Natural killer cell treated with Interleukin-12 subunit alpha and Interleukin-12 subunit beta and Interleukin-15 and Interleukin-18, amount 100 ng/mL, for 72 hours (primary cell): ENCODE measurements at regions not wholly inside any gene's neighbourhood (a gene's known extent, or its start where the extent isn't known, plus 50 kb on each side); places are given as distances from the start of the nearest gene placed in this dataset.
"Not testable (repeated sequence)": the region's sequence is repeated elsewhere in the genome, so short reads cannot be mapped to it uniquely, and the experiment has no call there.

ENCODE experiments used
- ATAC-seq, 2 donors: fragments of 150-1000 bp; cut with Tn5 transposase in 1 of 2; sonication (Bioruptor Pico), chemical (Tn5 transposase) in 1 of 2; 2 replicates each; pipeline ENCODE4 v1.10.0; 2021
- DNase-seq: peaks from one replicate; pipeline ENCODE4 v3.0.0; 2022; ENCODE audit warnings: low spot score
- H3K27ac Mint-ChIP-seq, 2 donors: 1 replicate in 1 of 2; 2 replicates in 1 of 2; pipeline ENCODE4 v1.8.0; 2022; ENCODE audit warnings: mixed read lengths in 2 of 2, mild to moderate bottlenecking in 1 of 2, moderate library complexity in 1 of 2
- H3K27me3 Mint-ChIP-seq, 2 donors: 1 replicate in 1 of 2; 2 replicates in 1 of 2; pipeline ENCODE4 v1.8.0; 2022; ENCODE audit warnings: mixed read lengths in 2 of 2
- H3K36me3 Mint-ChIP-seq: one replicate; pipeline ENCODE4 v1.8.0; 2022; ENCODE audit warnings: mixed read lengths
- H3K4me1 Mint-ChIP-seq, 2 donors: 1 replicate in 1 of 2; 2 replicates in 1 of 2; pipeline ENCODE4 v1.8.0; 2022; ENCODE audit warnings: low read depth in 2 of 2, mixed read lengths in 2 of 2, mild to moderate bottlenecking in 1 of 2
- H3K4me3 Mint-ChIP-seq: one replicate; pipeline ENCODE4 v1.8.0; 2022; ENCODE audit warnings: mixed read lengths
- H3K9me3 Mint-ChIP-seq: 2 replicates; pipeline ENCODE4 v1.8.0; 2022; ENCODE audit warnings: mixed read lengths

DNA sequence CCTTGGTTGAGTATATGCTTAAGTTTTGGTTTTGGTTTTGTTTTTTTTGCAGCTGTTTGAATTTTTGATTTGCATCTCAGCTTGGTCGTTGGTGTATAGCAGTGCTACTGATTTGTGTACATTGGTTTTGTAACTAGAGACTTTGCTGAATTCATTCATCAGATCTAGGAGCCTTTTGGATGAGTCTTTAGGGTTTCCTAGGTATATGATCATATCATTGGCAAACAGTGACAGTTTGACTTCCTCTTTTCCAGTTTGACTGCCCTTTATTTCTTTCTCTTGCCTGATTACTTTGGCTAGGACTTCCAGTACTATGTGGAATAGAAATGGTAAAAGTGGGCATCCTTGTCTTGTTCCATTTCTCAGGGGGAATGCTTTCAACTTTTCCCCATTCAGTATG is 1174.9 kb downstream of the PLA2G4A start:
- H3K27me3 Mint-ChIP-seq, H3K36me3 Mint-ChIP-seq, H3K4me3 Mint-ChIP-seq, DNase-seq, H3K27ac Mint-ChIP-seq, H3K9me3 Mint-ChIP-seq, ATAC-seq, H3K4me1 Mint-ChIP-seq: not testable (repeated sequence)

GRCh38 chr1:188004849-188005248 is 1176.1 kb downstream of the PLA2G4A start:
- H3K4me1 Mint-ChIP-seq, result no peaks in the 10 kb centered on the region
- no peaks in the 10 kb centered on the region for H3K27me3 Mint-ChIP-seq

GRCh38 chr1:188006354-188006753 is 1177.6 kb downstream of the PLA2G4A start:
- ATAC-seq (no peak), DNase-seq (no peak)
- Mint-ChIP-seq H3K4me1 (no peaks in the 10 kb centered on the region), H3K36me3 (peaks cover 8% of the 10 kb centered on the region), H3K27me3 (no peaks in the 10 kb centered on the region), H3K9me3 (peaks cover 4% of the 10 kb centered on the region), H3K27ac (no peak overlapping the region), H3K4me3 (no peak overlapping the region)

More at GRCh38 chr1:188004849-188005248, 1176.1 kb downstream of the PLA2G4A start:
- H3K4me3 Mint-ChIP-seq, result no peak overlapping the region
- DNase-seq (no peak), ATAC-seq (no peak)
- peaks cover 7% of the 10 kb centered on the region for H3K9me3 Mint-ChIP-seq
- H3K27ac Mint-ChIP-seq, result no peak overlapping the region
- H3K36me3 Mint-ChIP-seq, result peaks cover 8% of the 10 kb centered on the region

DNA sequence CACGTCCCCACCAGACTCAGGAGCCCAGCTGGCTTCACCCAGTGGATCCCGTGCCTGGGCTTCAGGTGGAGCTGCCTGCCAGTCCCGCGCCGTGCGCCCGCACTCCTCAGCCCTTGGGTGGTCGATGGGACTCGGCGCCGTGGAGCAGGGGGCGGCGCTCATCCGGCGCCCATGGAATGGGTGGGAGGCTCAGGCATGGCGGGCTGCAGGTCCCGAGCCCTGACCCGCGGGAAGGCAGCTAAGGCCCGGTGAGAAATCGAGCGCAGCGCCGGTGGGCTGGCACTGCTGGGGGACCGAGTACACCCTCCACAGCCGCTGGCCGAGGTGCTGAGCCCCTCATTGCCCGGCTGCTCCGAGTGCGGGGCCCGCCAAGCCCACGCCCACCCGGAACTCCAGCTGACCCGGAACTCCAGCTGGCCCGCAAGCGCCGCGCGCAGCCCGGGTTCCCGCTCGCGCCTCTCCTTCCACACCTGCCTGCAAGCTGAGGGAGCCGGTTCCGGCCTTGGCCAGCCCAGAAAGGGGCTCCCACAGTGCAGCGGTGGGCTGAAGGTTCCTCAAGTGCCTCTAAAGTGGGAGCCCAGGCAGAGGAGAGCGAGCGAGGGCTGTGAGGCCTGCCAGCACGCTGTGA is 1184.6 kb downstream of the PLA2G4A start:
- DNase-seq, H3K27ac Mint-ChIP-seq, H3K4me1 Mint-ChIP-seq, H3K27me3 Mint-ChIP-seq, ATAC-seq, H3K9me3 Mint-ChIP-seq, H3K4me3 Mint-ChIP-seq, H3K36me3 Mint-ChIP-seq: not testable (repeated sequence)

DNA sequence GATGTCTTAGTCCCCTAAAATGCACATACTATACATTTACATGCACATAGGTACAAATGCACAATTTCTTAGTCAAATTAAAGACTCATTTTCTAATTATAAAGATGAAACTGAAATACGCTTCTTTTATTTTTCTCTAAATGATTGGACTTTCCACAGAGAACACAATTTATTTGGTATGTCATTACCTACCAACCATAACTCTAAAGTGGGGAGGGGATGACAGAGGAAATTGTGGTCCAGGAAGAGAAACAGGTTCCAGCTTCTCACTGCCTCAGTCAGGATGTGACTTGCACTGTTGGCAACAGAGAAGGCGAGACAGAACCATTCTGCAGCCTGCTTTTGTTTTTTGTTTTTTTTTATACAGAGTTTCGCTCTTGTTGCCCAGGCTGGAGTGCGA is 1189.2 kb downstream of the PLA2G4A start:
- no peak overlapping the region for H3K4me3 Mint-ChIP-seq
- H3K27ac Mint-ChIP-seq, result no peak overlapping the region
- ATAC-seq, result no peak
- H3K9me3 Mint-ChIP-seq, result peaks cover 24% of the 10 kb centered on the region
- H3K36me3 Mint-ChIP-seq, result peaks cover 4% of the 10 kb centered on the region
- H3K4me1 Mint-ChIP-seq, result no peaks in the 10 kb centered on the region
- no peak for DNase-seq
- H3K27me3 Mint-ChIP-seq, result no peaks in the 10 kb centered on the region

DNA sequence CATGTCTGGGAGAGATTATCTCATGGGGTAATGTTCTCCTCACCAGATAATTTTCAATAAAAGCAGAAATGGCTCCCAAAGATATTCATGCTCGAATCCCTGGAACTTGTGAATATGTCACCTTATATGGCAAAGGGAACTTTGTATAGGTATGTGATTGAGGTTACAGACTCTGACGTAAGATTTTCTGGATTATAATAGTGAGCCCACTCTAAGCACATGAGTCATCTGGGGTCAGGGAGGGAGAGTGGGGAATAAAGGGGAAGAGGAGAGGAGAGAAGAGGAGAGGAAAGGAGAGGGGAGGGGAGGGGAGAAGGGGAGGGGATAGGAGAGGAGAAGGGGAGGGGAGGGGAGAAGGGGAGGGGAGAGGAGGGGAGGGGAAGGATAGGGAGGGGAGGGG is 1193.9 kb downstream of the PLA2G4A start:
- peaks cover 4% of the 10 kb centered on the region for H3K36me3 Mint-ChIP-seq
- H3K9me3 Mint-ChIP-seq, result peaks cover 31% of the 10 kb centered on the region
- H3K4me1 Mint-ChIP-seq, result no peaks in the 10 kb centered on the region
- ATAC-seq (no peak), DNase-seq (no peak)
- no peak overlapping the region for H3K4me3 Mint-ChIP-seq
- H3K27me3 Mint-ChIP-seq, result no peaks in the 10 kb centered on the region
- no peak overlapping the region for H3K27ac Mint-ChIP-seq

- Mint-ChIP-seq H3K27ac (no peak overlapping the region), H3K9me3 (peaks cover 33% of the 10 kb centered on the region), H3K36me3 (peaks cover 4% of the 10 kb centered on the region), H3K27me3 (no peaks in the 10 kb centered on the region), H3K4me1 (no peaks in the 10 kb centered on the region), H3K4me3 (no peak overlapping the region)
- no peak for ATAC-seq
- no peak for DNase-seq
These were observed 1194.5 kb downstream of the PLA2G4A start for GRCh38 chr1:188023206-188023605.

- Mint-ChIP-seq H3K27ac (no peak overlapping the region), H3K36me3 (no peaks in the 10 kb centered on the region), H3K9me3 (peaks cover 9% of the 10 kb centered on the region), H3K27me3 (no peaks in the 10 kb centered on the region), H3K4me1 (no peaks in the 10 kb centered on the region), H3K4me3 (no peak overlapping the region)
- ATAC-seq (no peak), DNase-seq (no peak)
These were observed 1198.9 kb downstream of the PLA2G4A start for GRCh38 chr1:188027613-188028012.

DNA sequence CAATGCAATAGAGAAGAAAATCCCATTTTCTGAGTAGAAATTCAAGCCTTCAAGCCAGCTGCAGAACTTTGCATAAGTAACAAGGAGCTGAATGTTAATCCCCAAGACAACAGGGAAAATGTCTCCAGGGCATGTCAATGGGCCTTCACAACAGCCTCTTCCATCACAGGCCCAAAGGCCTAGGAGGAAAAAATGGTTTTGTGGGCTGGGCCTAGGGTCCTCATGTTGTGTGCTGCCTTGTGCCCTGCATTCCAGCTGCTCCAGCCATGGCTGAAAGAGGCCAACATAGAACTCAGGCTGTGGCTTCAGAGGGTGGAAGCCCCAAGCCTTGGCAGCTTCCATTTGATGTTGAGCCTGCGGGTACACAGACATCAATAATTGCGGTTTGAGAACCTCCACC is 1208.8 kb downstream of the PLA2G4A start:
- DNase-seq, ATAC-seq, H3K4me1 Mint-ChIP-seq, H3K27me3 Mint-ChIP-seq, H3K27ac Mint-ChIP-seq, H3K4me3 Mint-ChIP-seq, H3K36me3 Mint-ChIP-seq: not testable (repeated sequence)
- peaks cover 16% of the 10 kb centered on the region for H3K9me3 Mint-ChIP-seq

DNA sequence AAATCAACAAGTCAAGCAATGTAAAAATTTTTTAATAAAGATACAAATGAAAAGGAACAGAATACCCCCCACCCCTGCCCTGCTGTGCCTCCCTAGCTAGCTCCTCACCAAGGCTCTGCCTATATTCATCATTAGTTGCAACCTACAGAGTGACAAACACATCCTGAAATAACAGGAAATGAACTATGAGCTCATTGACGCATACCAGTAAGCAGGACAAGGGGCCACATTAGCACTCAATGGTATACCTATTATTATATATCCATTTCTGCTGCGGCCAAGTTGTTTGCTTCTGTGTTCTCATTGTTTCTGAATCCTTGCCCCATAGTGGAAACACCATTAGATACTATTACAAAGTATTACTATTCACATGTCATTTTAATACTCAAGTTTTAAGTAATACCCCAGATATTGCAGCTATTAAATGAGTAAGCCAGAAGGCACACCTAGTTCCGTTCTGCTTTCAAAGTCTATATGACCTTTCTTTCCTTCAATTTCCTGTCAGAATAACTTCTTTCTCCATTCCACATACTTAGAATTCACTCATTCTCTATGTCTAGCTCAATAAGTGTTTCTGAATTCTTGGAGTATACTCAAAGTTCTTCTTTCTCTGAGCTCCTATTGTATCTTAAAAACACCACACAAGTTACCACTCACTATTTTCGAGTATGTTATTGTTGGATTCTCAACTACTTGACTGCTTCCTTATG is 1214.9 kb downstream of the PLA2G4A start:
- Mint-ChIP-seq H3K36me3 (no peaks in the 10 kb centered on the region), H3K9me3 (peaks cover 11% of the 10 kb centered on the region), H3K4me1 (no peaks in the 10 kb centered on the region), H3K4me3 (no peak overlapping the region), H3K27me3 (no peaks in the 10 kb centered on the region), H3K27ac (no peak overlapping the region)
- ATAC-seq, result no peak
- no peak for DNase-seq

GRCh38 chr1:188050250-188050649 is 1221.5 kb downstream of the PLA2G4A start:
- H3K9me3 Mint-ChIP-seq, result peaks cover 11% of the 10 kb centered on the region
- H3K27me3 Mint-ChIP-seq, result no peaks in the 10 kb centered on the region
- DNase-seq (no peak), ATAC-seq (no peak)
- no peak overlapping the region for H3K4me3 Mint-ChIP-seq
- no peak overlapping the region for H3K27ac Mint-ChIP-seq
- H3K36me3 Mint-ChIP-seq, result no peaks in the 10 kb centered on the region
- H3K4me1 Mint-ChIP-seq, result no peaks in the 10 kb centered on the region

- Mint-ChIP-seq H3K27ac (no peak overlapping the region), H3K36me3 (peaks cover 2% of the 10 kb centered on the region), H3K9me3 (peaks cover 15% of the 10 kb centered on the region), H3K4me3 (no peak overlapping the region), H3K27me3 (no peaks in the 10 kb centered on the region), H3K4me1 (no peaks in the 10 kb centered on the region)
- DNase-seq, result no peak
- ATAC-seq, result no peak
These were observed 1227.3 kb downstream of the PLA2G4A start for GRCh38 chr1:188056011-188056410.

DNA sequence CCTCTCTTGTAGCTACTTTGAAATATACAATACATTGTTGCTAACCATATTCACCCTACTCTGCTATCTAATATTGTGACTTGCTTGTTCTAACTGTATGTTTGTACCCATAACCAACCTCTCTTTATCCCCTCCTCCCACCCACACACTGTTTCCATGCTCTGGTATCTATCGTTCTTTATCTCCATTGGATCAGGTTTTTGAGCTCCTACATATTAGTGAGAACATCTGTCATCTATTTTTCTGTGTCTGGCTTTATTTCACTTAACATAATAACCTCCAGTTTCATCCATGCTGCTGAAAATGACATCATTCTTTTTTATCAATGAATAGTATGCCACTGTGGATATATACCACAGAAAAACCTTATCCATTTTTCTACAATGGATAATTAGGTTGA is 1230.1 kb downstream of the PLA2G4A start:
- Mint-ChIP-seq H3K4me3 (no peak overlapping the region), H3K27ac (no peak overlapping the region), H3K36me3 (peaks cover 12% of the 10 kb centered on the region), H3K27me3 (no peaks in the 10 kb centered on the region), H3K4me1 (no peaks in the 10 kb centered on the region), H3K9me3 (peaks cover 22% of the 10 kb centered on the region)
- ATAC-seq (no peak), DNase-seq (no peak)

GRCh38 chr1:188061881-188062280 is 1233.1 kb downstream of the PLA2G4A start:
- Mint-ChIP-seq H3K36me3 (peaks cover 31% of the 10 kb centered on the region), H3K9me3 (peaks cover 39% of the 10 kb centered on the region), H3K27ac (no peak overlapping the region), H3K4me3 (no peak overlapping the region), H3K27me3 (no peaks in the 10 kb centered on the region), H3K4me1 (no peaks in the 10 kb centered on the region)
- DNase-seq (no peak), ATAC-seq (no peak)

GRCh38 chr1:188062456-188062855 is 1233.7 kb downstream of the PLA2G4A start:
- Mint-ChIP-seq H3K9me3 (peaks cover 39% of the 10 kb centered on the region), H3K36me3 (peaks cover 31% of the 10 kb centered on the region), H3K4me3 (no peak overlapping the region), H3K27me3 (no peaks in the 10 kb centered on the region), H3K4me1 (no peaks in the 10 kb centered on the region), H3K27ac (no peak overlapping the region)
- DNase-seq (no peak), ATAC-seq (no peak)
